Prostate gland (tissue), 2 donors: ENCODE measurements at regions not wholly inside any gene's neighbourhood (a gene's known extent, or its start where the extent isn't known, plus 50 kb on each side); places are given as distances from the start of the nearest gene placed in this dataset.

Experiments
- DNase-seq: peaks from one replicate; pipeline ENCODE4 v3.0.0-alpha.2; 2019; ENCODE audit warnings: low spot score
- H3K27ac ChIP-seq, 2 donors: fragments of 200-600 bp; sonication (generic); 2 replicates each; pipeline ENCODE4 v1.5.1; 2017 to 2019
- H3K27me3 ChIP-seq: fragments of 200-600 bp; sonication (generic); replicated peaks from 2 replicates; pipeline ENCODE4 v1.5.1; 2019; ENCODE audit not compliant: insufficient read depth
- H3K36me3 ChIP-seq, 2 donors: fragments of 200-600 bp; sonication (generic); 1 replicate in 1 of 2; 2 replicates in 1 of 2; pipeline versions ENCODE4 v1.5.1 to v1.8.1; 2017 to 2019
- H3K4me1 ChIP-seq: fragments of 200-600 bp; sonication (generic); replicated peaks from 2 replicates; pipeline ENCODE4 v1.5.1; 2019
- H3K4me3 ChIP-seq, 2 donors: fragments of 200-600 bp; sonication (generic); 2 replicates each; pipeline ENCODE4 v1.5.1; 2017 to 2019
- H3K9me3 ChIP-seq: fragments of 200-600 bp; sonication (generic); 2 replicates; pipeline ENCODE4 v1.5.1; 2017
- POLR2A ChIP-seq: fragments of 450-650 bp; IDR thresholded peaks from one replicate; pipeline ENCODE4 v1.6.1; 2016; ENCODE audit warnings: antibody characterized with exemption, mild to moderate bottlenecking
- POLR2AphosphoS5 ChIP-seq: sonication (generic); formaldehyde crosslinking; IDR thresholded peaks from one replicate; pipeline ENCODE4 v1.6.1; 2017; ENCODE audit warnings: antibody characterized with exemption
- WGBS: methylation state at CpG from one replicate; pipeline ENCODE4 v1.1.5; 2018; 5-methylcytosine and 5-hydroxymethylcytosine counted together
- intact Hi-C: fragments of 100-400 bp; cut with DNase I; formaldehyde crosslinking; loops from one replicate; pipeline ENCODE4 v1.14.2; 2022
- TF ChIP-seq, protein P1 (sequence below), 4 experiments: fragments of 200-600 bp in 2 of 4; fragments of 450-650 bp in 2 of 4; sonication (generic) in 2 of 4; IDR thresholded peaks; 1 replicate in 3 of 4; 2 replicates in 1 of 4; pipeline ENCODE4 v1.5.1; 2016 to 2019; ENCODE audit warnings: antibody characterized with exemption in 4 of 4, mild to moderate bottlenecking in 2 of 4, moderate library complexity in 2 of 4

DNA sequence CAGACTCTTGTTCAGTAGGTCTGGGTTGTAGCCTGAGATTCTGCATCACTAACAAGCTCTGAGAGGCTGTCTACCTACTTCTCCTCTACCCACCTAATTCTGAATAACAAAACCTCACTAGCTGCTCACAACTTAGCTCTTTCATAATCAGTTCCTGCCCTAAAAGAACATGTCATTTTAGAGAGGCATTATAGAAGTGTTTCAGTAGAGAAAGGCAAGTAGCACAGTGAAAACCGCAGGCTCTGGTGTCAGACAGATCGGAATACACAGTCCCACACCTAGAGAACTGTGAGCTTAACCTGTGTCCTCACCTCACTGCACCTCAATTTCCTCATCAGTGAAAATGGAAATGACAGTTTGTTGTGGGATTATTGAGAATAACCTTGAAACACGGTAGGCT is 1337.6 kb upstream of the TENM4 start:
- intact Hi-C loops = no loop called here
- Histone ChIP-seq H3K9me3 (no peaks in the 10 kb centered on the region), H3K4me1 (peaks cover 4% of the 10 kb centered on the region), H3K27me3 (no peaks in the 10 kb centered on the region), H3K36me3 (no peaks in the 10 kb centered on the region), H3K27ac (no peak overlapping the region), H3K4me3 (no peak overlapping the region)
- no peak for DNase-seq
- 85% methylated on average over 3 of the region's 3 CpGs for WGBS
- TF ChIP-seq POLR2AphosphoS5 (no peak), POLR2A (no peak)
- TF ChIP-seq, protein P1, sequence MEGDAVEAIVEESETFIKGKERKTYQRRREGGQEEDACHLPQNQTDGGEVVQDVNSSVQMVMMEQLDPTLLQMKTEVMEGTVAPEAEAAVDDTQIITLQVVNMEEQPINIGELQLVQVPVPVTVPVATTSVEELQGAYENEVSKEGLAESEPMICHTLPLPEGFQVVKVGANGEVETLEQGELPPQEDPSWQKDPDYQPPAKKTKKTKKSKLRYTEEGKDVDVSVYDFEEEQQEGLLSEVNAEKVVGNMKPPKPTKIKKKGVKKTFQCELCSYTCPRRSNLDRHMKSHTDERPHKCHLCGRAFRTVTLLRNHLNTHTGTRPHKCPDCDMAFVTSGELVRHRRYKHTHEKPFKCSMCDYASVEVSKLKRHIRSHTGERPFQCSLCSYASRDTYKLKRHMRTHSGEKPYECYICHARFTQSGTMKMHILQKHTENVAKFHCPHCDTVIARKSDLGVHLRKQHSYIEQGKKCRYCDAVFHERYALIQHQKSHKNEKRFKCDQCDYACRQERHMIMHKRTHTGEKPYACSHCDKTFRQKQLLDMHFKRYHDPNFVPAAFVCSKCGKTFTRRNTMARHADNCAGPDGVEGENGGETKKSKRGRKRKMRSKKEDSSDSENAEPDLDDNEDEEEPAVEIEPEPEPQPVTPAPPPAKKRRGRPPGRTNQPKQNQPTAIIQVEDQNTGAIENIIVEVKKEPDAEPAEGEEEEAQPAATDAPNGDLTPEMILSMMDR (IDR thresholded peaks at IDR 0.05) = no peak

DNA sequence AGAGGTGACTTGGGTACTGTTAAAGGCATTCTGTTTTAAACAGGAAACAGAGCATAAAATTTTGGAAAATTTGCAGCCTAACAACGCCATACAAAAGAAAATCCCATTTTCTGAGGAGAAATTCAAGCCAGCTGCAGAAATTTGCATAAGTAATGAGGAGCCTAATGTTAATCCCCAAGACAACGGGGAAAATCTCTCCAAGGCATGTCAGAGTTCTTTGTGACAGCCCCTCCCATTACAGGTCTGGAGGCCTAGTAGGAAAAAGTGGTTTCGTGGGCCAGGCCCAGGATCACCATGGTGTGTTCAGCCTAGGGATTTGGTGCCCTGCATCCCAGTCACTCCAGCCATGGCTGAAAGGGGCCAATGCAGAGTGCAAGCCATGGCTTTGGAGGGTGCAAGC is 1333.1 kb upstream of the TENM4 start:
- WGBS = 87% methylated on average over 3 of the region's 3 CpGs
- H3K4me3 ChIP-seq = no peak overlapping the region
- intact Hi-C loops = no loop called here
- H3K27me3 ChIP-seq = no peaks in the 10 kb centered on the region
- DNase-seq = no peak
- no peaks in the 10 kb centered on the region for H3K4me1 ChIP-seq
- TF ChIP-seq, protein P1 (IDR thresholded peaks at IDR 0.05) = no peak
- TF ChIP-seq POLR2A (no peak), POLR2AphosphoS5 (no peak)
- H3K36me3 ChIP-seq = no peaks in the 10 kb centered on the region
- no peaks in the 10 kb centered on the region for H3K9me3 ChIP-seq
- no peak overlapping the region for H3K27ac ChIP-seq

DNA sequence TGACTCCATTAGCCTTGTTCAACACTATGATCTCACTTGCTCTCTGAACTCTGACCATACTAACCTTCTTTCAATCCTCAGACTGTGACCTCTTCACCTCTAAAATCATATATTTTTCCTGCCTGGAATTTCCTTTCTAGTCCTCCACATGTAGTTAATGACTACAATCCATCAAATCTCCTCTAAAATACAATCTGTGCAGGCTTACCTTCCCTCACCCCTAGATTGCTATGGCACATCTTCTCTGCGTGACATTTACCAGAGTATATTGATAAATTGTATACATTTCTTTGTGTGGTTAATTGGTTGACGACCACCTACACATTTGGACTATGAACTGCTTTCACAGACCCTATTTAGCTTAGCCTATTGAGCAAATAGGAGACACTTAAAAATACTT is 1330.2 kb upstream of the TENM4 start:
- WGBS = 85% methylated on average over 2 of the region's 2 CpGs
- no peaks in the 10 kb centered on the region for H3K36me3 ChIP-seq
- TF ChIP-seq POLR2A (no peak), POLR2AphosphoS5 (no peak)
- TF ChIP-seq, protein P1 (IDR thresholded peaks at IDR 0.05) = no peak

DNA sequence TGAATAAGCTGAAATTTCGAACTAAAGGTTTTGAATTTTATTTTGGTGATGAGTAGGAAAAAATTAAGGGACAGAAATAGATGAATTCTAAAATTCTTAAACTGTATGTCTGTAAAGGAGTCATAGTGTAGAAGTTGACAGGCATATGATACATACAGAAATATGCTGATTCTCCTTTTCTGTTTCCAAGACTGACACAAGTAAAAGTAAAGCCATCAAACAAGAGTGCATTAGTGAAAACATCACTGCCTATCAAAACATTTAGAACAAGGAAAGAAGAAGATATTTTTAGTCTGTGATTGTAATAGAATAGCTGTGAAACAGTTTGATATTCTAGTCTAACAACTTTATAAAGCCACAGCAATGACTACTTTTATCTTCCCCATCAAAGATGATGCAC is 1318.0 kb upstream of the TENM4 start:
- Histone ChIP-seq H3K9me3 (no peaks in the 10 kb centered on the region), H3K27me3 (no peaks in the 10 kb centered on the region), H3K4me1 (no peaks in the 10 kb centered on the region), H3K4me3 (no peak overlapping the region), H3K36me3 (no peaks in the 10 kb centered on the region), H3K27ac (peak overlapping the region; percentile 30 to 77)
- TF ChIP-seq, protein P1 (IDR thresholded peaks at IDR 0.05) = no peak
- TF ChIP-seq POLR2A (no peak), POLR2AphosphoS5 (no peak)
- WGBS = 94% methylated on average over 1 of the region's 1 CpG
- no peak for DNase-seq
- intact Hi-C loops = no loop called here

More for the DNA sequence above, 1330.2 kb upstream of the TENM4 start:
- H3K9me3 ChIP-seq = no peaks in the 10 kb centered on the region
- H3K4me1 ChIP-seq = no peaks in the 10 kb centered on the region
- H3K27me3 ChIP-seq = no peaks in the 10 kb centered on the region
- H3K27ac ChIP-seq = no peak overlapping the region
- intact Hi-C loops = no loop called here
- no peak for DNase-seq
- H3K4me3 ChIP-seq = no peak overlapping the region

DNA sequence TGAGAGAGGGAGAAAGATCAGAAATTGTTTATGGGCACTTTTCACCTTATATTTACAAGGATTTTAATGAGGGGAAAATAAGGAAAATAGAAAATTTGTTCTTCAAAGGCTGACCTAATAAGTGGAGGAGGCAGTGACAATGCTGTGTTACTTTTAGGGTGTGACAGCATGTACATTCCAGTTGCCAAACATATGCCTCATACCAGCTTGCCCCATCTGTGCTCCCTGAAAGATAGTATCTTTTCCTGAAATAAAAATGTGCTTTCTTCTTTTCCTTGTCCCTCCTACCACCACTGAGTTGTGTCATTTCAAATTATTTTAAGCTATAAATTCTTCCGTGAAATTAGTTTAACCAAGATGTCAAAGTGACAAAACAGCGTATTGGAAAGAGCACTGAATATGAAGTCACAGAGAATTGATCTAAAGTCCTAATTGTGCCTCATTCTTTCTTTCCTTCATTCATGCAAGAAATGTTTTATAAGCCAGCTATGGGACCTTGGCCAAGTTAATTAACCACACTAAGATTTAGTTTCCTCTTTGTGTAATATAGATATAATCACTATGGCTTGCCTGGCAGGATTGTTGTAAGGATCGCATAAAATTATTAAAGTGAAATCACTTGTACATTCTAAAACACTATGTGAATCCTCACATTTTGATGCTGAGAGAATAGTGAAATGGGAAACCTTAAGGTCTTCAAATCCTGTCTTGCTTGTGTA is 1307.5 kb upstream of the TENM4 start:
- TF ChIP-seq POLR2AphosphoS5 (no peak), POLR2A (no peak)
- TF ChIP-seq, protein P1 (IDR thresholded peaks at IDR 0.05) = no peak
- Histone ChIP-seq H3K27ac (no peak overlapping the region), H3K4me3 (no peak overlapping the region), H3K27me3 (no peaks in the 10 kb centered on the region), H3K9me3 (no peaks in the 10 kb centered on the region), H3K4me1 (no peaks in the 10 kb centered on the region), H3K36me3 (no peaks in the 10 kb centered on the region)
- no peak for DNase-seq
- intact Hi-C loops = no loop called here
- WGBS = 26% methylated on average over 3 of the region's 3 CpGs
